ENCODE measurements at regions not wholly inside any gene's neighbourhood (a gene's known extent, or its start where the extent isn't known, plus 50 kb on each side); places are given as distances from the start of the nearest gene placed in this dataset.

DNA sequence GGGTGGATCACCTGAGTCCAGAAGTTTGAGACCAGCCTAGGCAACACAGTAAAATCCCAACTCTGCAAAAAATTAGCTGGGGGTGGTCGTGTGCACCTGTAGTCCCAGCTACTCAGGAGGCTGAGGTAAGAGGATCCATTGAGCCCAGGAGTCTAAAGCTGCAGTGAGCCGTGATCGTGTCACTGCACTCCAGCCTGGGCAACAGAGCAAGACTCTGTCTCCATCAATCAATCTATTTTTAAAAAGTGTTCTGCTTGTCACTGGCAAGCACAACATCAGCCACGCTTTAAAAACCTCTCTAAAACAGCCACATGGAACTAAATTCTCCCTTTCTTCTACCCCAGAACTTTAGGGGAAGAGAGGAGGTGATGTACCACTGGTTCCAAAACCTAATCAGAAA is 131.6 kb upstream of the RREB1 start:
- TF ChIP-seq, protein P1, sequence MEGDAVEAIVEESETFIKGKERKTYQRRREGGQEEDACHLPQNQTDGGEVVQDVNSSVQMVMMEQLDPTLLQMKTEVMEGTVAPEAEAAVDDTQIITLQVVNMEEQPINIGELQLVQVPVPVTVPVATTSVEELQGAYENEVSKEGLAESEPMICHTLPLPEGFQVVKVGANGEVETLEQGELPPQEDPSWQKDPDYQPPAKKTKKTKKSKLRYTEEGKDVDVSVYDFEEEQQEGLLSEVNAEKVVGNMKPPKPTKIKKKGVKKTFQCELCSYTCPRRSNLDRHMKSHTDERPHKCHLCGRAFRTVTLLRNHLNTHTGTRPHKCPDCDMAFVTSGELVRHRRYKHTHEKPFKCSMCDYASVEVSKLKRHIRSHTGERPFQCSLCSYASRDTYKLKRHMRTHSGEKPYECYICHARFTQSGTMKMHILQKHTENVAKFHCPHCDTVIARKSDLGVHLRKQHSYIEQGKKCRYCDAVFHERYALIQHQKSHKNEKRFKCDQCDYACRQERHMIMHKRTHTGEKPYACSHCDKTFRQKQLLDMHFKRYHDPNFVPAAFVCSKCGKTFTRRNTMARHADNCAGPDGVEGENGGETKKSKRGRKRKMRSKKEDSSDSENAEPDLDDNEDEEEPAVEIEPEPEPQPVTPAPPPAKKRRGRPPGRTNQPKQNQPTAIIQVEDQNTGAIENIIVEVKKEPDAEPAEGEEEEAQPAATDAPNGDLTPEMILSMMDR (IDR thresholded peaks at IDR 0.05; ENCODE audit: extremely low read depth, missing control alignments), result no peak
- DNase-seq (ENCODE audit: low spot score), result no peak

DNA sequence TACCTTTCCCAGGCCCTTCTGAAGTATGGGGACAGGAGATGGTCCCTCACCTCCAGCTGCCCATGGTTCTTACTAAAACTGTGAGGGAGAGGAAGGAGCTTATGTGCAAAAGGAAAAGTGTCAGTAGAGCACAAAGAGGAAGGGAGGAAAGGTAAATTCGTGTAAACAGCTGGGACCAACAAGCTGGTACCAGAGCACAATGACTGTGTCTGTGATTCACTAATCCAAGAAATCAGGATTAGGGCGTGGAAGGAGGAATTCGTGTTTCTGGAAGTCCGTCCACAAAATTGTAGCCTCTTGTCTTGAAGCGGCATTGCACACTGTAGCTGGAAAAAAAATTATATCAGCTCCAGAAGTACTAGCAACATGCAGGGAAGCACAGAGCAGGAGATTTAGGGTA is 129.0 kb upstream of the RREB1 start:
- TF ChIP-seq, protein P1 (IDR thresholded peaks at IDR 0.05; ENCODE audit: extremely low read depth, missing control alignments), result no peak
- no peak for DNase-seq (ENCODE audit: low spot score)

DNA sequence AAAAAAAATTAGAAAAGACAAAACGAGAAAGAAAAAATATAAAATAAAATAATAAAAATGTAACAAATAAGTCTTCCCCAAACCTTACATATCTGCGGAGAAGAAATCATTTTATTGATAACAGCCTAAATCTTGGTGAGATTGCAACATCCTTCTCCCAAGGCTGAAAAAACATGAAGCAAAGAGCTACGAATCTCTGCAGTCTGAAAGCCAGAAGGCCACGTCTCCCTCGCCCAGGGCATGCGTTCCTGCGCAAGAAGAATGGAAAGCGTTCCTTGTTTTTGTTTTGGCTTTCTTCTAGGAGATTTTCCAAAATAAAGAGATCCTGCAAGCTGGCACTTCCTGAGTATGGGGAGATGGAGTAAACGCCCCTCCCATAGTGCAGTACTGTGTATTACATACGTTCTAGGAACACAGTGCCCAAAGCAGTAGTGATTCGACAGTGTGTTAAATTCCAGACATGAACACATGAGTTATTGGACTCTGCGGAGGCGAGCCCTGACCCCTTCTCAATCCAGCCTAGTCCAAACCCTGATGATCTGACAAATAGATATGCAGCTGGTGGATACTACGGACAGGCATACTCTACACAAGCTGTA is 126.7 kb upstream of the RREB1 start:
- TF ChIP-seq, protein P1 (IDR thresholded peaks at IDR 0.05; ENCODE audit: extremely low read depth, missing control alignments), result no peak
- no peak for DNase-seq (ENCODE audit: low spot score)

DNA sequence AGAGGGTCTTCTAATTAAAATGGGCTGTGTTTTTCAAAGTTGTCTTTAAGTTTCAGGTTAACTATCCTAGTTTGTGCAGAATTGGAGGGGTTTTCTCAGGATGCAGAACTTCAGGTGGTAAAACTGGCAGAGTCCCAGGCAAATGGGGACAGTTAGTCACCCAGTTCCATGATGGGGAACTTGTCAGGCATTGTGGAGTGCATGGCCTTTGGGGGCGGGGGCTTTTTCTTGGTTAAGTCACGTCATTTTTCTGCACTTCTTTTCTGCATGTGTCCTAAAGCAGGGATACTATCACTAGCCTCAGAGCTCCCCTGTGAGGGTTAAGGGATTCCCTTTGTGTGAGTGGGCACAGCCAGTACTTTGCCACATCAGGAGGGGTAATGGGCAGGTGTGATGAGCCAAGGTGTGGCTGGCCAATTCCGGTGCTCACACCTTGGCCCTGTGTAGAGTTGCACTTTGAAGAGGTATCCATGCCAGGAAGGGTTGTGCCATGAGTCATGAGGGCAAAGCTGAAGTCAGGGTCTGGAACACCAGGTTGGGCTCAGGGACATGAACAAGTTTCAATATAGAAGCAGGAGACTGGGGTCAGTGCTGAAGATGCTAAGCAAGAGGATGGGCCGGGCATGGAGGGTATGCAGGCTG is 126.0 kb upstream of the RREB1 start:
- no peak for DNase-seq (ENCODE audit: low spot score)

DNA sequence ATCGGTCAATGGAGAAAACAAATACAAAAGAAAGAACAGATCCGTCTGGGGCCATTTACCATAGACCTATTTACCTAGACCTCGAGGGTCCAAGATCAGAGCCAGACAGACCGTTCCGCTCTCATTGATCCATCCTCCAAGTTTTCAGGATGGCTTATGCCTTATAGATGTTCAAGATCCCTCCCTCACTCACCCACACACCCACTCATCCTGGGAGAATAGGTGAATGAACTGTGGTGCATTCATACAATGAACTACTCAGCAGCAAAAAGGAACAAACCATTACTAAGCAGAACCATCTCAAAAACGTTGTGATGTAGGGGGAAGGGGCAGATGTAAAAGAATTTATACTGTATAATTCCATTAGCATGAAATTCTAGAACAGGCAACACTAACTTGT is 125.1 kb upstream of the RREB1 start:
- TF ChIP-seq, protein P1 (IDR thresholded peaks at IDR 0.05; ENCODE audit: extremely low read depth, missing control alignments), result no peak
- no peak for DNase-seq (ENCODE audit: low spot score)

More for the DNA sequence above, 126.0 kb upstream of the RREB1 start:
- TF ChIP-seq, protein P1 (IDR thresholded peaks at IDR 0.05; ENCODE audit: extremely low read depth, missing control alignments), result no peak

DNA sequence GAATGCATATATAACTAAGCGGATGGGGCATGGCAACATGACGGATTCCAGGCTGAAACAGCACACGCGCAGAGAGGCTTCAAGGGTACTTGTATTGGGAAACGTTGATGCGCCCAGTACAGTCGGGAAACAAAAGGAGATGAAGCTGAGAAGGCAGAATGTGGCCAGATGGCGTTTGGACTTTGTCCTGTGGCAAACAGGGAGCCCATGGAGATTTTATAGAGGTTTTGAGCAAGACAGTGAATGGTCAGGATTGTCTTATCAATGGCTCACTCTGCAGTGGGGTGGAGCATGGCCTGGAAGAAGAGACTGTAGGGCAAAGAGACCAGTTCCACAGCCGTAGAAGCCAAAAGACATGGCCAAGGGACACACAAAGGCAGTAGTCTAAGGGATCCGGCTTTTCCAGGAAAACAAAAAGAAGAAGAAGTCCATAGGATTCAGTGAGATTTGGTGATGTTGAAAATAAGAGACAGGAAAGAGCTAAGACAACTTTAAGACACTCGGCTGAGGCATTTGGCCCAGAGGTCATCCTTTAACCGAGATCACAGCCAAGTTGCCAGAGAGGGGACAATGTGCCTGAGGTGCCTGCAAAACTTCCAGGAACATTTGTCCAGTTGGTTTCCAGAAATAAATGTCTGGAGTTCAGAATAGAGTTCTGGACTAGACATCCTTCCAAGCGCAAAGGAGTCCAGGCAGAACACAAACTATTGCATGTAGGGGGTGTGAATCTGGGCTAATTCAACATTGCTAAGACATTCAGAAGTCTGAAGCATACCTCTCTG is 123.0 kb upstream of the RREB1 start:
- no peak for DNase-seq (ENCODE audit: low spot score)
- TF ChIP-seq, protein P1 (IDR thresholded peaks at IDR 0.05; ENCODE audit: extremely low read depth, missing control alignments), result no peak

DNA sequence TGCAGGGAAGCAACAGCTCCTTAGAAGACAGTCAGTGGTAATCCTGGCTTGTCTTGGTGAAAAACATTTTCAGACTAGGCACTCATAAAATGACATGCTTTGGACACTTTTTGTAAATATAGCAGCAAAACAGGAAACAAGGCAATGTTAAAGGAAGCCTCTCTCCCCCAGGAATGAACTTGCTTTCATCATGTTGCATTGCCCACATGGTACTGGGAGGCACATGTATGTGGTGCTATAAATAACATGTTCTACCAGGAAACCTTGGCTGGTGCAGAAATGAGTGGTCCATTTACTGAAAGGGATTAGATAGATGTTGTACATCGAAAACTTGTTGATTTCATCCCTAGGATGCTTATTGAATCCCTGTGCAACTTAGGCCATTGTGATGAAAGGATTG is 121.4 kb upstream of the RREB1 start:
- TF ChIP-seq, protein P1 (IDR thresholded peaks at IDR 0.05; ENCODE audit: extremely low read depth, missing control alignments), result no peak
- no peak for DNase-seq (ENCODE audit: low spot score)
